GM18907 (cell line): ENCODE measurements at regions not wholly inside any gene's neighbourhood (a gene's known extent, or its start where the extent isn't known, plus 50 kb on each side); places are given as distances from the start of the nearest gene placed in this dataset.
"Not testable (repeated sequence)": the region's sequence is repeated elsewhere in the genome, so short reads cannot be mapped to it uniquely, and the experiment has no call there.

Experiments
- ATAC-seq: cut with Tn5 transposase; IDR thresholded peaks from one replicate; pipeline ENCODE4 v1.9.1; 2021; ENCODE audit warnings: mild to moderate bottlenecking, moderate library complexity; ENCODE audit not compliant: unreplicated experiment

DNA sequence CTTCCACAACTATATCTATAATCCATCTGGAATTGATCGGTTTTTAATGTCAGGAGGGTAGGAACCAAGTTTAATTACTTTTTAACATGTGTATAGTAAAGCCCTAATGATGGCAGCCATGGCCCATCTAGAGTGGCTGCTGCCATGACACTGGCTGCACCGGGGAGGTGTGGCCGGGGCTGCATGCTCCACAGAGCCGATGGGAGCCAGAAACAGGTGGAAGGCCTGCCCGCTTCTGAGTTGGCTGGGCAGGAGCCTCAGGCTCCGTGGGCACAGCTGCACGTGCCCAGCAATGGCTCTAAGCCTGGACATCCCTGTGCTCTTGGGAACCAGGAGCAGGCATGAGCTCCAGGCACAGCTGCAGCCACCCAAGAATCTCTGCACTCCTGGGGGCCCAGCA, 73.0 kb downstream of the GBP6 start:
- no peak for ATAC-seq

DNA sequence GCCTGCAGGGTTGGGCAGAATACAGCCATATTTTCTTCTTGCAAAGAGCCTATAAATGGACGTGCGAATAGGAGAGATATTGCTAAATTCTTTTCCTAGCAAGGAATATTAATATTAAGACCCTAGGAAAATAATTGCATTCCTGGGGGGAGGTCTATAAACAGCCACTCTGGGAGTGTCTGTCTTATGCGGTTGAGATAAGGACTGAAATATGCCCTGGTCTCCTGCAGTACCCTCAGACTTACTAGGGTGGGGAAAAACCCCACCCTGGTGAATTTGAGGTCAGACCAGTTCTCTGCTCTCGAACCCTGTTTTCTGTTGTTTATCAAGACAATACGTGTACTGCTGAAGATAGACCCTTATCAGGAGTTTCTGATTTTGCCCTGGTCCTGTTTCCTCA, 74.4 kb downstream of the GBP6 start:
- not testable (repeated sequence) for ATAC-seq

DNA sequence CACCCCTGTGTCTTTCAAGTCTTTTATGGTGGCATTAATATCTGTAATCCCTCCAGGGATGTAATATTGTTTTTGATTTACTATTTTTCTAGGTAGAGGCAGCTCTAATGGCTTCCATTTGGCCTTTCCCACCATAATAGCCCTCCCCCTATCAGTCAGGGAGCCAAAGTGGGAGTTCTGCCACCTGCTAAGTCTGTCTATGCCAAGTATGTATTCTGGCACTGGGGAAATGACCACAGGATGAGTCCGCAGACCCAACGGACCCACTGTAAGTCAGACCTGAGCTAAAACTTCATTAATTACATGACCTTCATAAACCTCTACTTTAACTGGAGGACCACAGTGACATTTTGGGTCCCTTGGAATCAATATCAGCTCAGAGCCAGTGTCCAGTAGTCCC, 77.1 kb downstream of the GBP6 start:
- ATAC-seq = no peak

DNA sequence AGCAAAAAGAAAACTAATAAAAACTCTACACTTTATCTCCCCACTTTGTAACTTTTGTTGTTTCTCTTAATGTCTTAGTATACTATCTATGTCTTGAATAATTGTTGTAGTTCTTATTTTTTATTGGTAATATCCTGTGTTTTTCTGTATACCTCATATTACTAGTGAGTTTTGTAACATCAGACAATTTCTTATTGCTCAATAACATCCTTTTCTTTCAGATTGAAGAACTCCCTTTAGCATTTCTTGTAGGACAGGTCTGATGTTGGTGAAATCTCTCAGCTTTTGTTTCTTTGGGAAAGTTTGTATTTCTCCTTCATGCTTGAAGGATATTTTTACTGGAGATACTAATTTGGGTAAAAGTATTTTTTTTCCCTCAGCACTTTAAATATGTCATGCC, 79.8 kb upstream of the LRRC8B start:
- ATAC-seq = no peak

DNA sequence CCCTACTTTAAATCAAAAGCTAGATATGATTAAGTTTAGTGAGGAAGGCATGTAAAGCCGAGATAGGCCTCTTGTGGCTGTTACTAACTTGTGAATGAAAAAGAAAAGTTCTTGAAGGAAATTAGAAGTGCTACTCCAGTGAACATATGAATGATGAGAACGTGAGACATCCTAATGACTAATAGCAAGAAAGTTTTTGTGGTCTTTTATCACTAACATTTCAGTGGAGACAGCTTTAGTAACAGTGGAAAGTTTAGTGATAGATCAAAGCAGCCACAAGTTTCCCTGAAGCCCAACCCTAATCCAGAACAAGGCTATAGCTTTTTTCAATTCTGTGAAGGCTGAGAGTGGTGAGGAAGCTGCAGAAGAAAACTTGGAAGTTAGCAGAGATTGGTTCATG, 73.6 kb upstream of the LRRC8B start:
- peak; percentile 73 for ATAC-seq

DNA sequence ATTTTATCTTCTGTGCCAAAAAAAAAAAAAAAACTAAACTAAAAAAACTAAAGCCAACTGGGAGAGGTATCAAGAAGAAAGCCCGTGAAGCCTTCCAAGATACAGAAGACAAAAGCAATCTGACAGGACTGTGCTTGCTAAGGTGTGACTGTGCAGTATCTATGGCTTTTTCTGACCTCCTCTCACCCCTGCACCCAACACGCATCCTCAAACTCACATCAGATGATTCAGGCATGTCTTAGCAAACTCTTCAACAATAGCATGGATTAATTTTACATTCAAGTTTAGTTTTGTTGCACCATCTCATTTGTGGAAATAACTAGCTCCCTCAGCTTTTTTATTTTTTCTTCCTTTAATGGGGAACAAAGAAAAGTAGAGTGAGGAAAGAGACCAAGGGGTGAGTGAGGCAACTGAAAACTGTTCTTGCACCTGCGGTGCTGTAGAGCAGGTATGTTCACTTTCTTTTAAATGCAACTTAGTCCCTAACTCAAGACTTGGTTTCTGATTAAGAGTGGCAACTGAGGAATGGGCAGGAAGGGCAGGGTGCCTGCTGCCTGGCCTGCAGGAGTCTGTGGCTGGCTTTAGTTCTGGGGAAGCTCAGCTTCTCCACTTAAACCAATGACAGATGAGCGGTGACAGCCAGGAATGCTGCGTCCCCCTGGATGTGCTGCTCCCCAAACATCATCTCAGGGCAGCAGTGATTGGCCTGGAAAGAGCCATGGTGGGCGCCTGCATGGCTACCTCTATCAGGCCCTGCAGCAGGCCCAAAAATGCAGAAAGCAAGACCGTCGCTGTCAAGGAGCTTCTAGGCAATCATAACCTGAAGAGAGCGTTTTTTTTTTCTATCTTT, 71.3 kb upstream of the LRRC8B start:
- no peak for ATAC-seq

DNA sequence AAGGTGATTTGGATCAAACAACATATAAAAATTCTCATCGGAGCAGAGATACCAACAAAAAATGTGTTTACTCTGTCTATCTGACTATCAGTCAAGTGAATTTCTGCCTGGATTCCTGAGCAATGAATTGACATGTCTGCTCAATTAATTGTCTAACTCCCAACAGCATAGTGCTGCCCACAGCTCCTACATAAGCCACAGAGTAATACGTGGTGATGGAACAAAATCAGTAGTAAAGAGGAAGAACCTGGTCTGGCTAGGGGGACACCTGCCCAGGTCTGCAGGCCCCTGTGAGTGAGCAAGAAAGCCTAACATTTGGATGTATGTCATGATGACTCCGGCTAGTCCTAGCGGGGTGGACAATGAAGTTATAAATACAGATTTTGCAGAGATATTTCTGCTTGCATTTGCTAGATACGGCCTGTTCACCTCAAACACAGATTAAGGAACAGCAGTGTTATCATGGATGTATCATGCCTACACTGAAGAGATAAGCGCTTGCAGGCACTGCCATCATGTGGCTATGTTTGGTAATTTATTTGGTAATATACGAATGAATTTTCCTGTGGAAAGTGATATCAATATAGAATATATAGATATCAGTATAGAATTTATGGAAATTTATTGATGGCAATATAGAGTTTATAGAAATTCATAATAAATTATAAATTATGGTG, 69.6 kb upstream of the LRRC8B start:
- no peak for ATAC-seq

DNA sequence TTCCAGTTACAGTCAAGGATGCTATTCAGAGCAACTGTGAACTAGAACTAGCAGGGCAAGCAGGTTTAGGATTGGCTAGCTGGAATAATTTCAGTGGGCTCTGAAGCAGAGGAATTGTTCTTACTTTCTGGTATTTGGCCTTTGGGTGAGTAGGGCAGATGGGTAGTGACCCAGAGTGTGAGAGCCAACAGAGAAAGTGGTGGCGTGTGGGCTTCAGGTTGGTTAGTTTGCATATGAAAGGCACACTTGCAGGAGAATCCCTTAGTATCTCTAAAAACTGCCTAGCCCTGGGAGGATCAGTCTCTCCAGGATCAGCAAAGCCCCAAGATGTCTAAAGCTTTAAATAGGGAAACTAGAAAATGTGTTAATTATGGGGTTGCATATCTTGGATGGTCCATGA, 67.6 kb upstream of the LRRC8B start:
- no peak for ATAC-seq

DNA sequence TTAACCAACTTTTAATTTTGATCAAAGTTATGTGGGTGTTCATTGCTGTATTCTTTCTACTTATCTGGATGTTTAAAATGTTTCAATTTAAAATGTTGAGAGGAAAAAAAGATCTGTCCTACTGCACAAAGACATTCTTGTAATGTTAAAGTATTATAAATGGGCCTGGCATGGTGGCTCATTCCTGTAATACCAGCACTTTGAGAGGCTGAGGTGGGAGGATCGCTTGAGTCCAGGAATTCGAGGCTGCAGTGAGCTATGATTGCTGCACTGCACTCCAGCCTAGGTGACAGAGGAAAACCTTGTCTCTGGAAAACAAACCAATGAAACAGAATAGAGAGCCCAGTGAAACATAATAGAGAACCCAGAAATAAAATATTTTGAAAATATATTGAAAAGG, 65.5 kb upstream of the LRRC8B start:
- ATAC-seq = no peak

DNA sequence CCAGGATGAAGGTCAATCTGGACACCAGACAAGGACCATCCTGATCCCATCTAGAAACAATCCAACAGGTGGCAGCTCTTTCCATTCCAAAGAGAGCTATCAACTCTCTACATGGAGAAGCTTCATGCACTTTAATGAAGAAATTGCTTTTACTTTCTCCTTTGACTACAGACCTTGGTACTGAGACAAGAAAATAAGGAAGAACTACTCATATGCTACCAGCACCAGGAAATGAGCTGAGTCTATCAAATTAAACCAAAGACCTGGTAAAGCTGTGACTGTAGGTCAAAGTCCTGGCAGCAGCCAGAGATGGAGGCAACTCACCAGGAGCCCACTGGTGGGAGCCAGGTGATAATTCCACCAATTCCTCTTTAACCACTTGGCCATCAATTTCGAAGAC, 64.3 kb upstream of the LRRC8B start:
- ATAC-seq = no peak

DNA sequence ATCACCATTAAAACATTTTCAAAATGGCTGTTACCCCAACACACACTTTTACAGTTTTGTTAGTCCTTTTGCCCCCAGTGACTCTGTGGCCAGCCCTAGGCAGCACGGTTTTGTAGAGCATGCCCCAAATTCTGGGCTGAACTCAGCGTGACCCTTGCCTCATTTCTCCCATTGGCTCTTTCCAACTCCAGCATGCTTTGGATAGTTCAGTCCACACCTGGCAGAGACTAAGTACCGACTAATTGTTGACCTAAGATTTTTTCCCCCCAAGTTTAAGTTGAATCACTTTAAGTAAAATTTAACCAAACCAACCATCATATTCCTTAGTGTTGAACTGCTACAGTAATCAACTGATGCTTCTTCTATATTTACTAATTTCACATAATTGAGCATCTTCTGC, 62.4 kb upstream of the LRRC8B start:
- no peak for ATAC-seq

DNA sequence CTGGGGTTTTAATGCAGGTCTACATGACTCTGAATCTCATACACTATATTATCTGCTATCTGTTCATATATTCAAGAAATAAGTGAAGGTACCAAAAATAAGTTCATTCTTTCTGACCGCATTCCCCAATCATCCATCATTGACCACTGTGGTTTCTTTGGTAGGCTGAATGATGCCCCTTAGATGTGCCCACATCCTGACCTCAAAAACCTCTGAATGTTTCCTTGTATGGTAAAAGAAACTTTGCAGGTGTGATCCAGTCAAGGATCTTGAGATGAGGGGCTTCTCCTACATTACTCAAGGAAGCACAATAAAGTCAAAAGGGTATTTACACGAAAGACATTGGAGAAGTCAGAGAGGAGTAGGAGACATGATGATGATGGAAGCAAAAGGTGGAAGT, 60.6 kb upstream of the LRRC8B start:
- ATAC-seq = no peak

DNA sequence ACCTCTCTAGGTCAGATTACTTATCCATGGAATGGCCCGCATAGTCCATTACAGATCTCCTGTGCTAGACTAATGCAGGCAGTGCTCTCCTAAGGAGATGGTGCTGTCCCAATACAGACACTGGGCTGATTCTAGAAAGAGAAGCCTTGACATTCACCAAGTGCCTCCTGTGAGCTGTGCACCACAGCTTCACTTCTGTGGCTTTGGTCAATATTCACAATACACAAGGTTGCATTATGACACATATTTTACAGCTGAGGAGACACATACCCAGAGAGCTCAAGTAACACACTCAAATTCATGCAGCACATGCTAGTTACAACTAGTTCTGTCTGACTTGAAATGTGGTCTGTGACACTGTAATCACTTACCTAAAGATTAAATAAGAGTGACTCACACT, 59.4 kb upstream of the LRRC8B start:
- peak; percentile 88 for ATAC-seq

DNA sequence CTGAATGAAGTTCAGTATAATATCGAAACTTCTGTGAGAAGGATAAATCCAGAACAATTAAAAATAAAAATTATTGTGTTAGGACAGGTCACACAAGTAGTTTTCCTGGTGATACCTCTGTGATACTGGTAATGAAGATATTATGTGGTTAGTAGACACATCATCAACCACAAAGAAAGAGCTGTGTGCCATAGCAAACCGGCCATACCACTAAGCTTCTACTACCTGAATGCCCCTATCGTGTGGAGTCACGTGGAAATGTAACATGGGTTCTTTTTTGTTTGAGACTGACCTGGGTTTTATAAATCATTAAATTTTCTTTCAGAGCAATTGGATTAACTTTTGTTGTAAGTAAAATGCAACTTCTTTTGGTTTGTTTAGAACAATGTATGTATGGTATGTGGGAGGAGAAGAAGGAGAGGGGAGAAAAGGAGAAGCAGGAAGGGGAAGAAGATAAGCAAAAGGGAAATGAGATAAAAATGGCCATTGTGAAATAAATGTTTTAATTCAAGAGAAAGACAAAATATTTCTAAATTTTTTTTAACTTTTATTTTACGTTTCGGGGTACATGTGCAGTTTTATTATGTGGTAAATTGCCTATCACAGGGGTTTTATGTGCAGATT, 58.2 kb upstream of the LRRC8B start:
- ATAC-seq = no peak

DNA sequence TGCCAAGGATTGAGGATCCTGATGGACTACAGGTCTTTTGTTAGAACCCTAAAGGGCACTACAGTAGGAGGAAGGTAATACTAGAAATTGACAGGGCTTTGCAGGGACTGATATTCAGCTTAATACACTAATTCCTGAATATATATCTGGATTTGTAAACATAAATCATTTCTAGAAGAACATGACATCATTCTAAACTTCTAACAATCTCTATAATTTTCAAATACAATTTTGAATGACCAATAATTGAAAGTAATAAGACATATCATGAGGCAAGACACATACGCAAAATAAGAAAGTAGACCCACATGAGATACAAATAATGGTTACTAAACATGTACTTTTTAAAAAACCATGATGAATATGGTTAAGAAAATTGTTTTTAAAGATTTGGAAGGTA, 52.4 kb upstream of the LRRC8B start:
- no peak for ATAC-seq

DNA sequence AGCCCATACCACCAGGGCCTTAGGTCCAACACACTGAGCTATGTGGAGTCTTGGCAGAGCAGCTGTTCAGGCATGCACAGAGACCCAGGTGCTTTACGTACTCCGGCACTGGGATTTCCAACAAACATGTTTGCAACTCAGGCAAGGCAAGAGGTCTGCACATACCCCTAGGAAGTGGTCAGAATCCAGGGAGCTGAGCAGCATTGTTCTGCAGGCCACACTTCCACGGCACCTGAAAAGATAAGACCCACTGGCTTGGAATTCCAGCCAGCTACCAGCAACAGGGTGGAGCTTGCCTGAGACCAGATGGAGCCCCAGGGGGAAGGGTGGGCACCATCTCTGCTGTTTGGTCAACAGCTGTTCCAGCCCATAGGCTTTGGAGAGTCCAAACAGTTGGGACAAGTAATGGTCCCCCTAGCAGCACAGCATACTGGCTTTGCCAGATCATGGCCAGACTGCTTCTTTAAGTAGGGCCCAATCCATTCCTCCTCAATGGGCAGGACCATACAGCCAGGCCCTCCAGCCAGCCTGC, 51.7 kb upstream of the LRRC8B start:
- ATAC-seq = no peak
